ENCODE measurements at regions not wholly inside any gene's neighbourhood (a gene's known extent, or its start where the extent isn't known, plus 50 kb on each side); places are given as distances from the start of the nearest gene placed in this dataset.

DNA sequence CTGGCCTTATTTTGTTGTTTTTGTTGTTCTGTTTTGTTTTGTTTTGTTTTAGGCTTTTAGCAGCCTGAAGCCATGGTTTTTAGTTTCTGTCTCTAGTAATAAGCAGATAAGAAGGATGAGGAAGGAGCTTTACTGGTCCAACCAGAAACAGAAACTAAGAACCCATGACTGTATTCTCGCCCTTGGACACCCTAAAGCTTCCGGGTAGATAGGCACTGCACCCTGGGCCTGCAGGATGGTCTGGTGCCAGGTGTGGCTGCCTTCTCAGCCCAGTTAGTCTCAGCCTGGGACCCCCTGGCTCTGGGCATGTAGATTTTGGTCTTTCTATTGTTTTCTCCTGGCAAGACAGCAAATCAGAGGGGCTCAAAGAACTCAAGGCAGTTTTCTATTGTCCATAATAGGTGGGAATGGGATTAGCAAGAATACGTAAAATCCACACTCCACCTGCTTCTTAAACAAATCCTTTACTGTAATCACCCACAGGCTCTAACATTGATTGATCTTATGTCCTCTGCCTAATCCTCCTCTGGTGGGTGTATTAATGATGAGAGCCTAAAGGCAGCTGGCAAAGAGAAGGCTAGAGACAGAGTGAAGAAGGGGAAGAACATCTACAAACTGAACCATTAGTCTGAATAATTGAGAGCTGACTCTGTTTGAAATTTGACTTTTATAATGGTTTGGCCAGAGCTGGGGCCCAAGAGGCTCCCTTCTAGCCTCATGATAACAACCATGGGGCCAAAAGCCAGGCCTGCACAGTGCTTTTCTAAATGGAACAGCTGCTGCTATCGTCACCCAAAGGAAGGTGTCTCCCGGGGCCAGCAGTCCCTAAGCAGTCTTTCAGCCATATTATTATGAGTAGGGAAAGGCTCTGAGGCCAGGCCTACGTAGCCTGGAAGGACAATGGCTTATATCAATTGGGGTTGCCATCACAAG lies 106.8 kb upstream of the ATP1A1 start:
- Mint-ChIP-seq H3K36me3 (ENCODE audit: low read depth) (no peaks in the 10 kb centered on the region), H3K27me3 (no peaks in the 10 kb centered on the region), H3K4me1 (ENCODE audit: low read depth) (peaks cover 26% of the 10 kb centered on the region), H3K9me3 (no peaks in the 10 kb centered on the region), H3K4me3 (no peak overlapping the region), H3K27ac (no peak overlapping the region)
- CTCF ChIA-PET, result interaction anchor here (1.4 kb wide), 1 partner anchor 220 kb away, joined by 3 read pairs; no protein-coding TSS in a partner anchor
- no peak for ATAC-seq
- POLR2A ChIA-PET, result no interaction called here
- TF ChIP-seq CTCF (IDR thresholded peaks at IDR 0.05), result no peak
- no peak for DNase-seq
- intact Hi-C loops (cut with micrococcal nuclease), result no loop called here

GRCh38 chr1:116266864-116267212 lies 106.2 kb upstream of the ATP1A1 start:
- ChIA-PET CTCF (no interaction called here), POLR2A (interaction anchor here (0.8 kb wide), 1 partner anchor 108 kb away, joined by 3 read pairs; no protein-coding TSS in a partner anchor)
- Mint-ChIP-seq H3K27ac (no peak overlapping the region), H3K27me3 (no peaks in the 10 kb centered on the region), H3K4me3 (no peak overlapping the region), H3K4me1 (ENCODE audit: low read depth) (peaks cover 21% of the 10 kb centered on the region), H3K36me3 (ENCODE audit: low read depth) (no peaks in the 10 kb centered on the region), H3K9me3 (no peaks in the 10 kb centered on the region)
- DNase-seq (no peak), ATAC-seq (no peak)
- intact Hi-C loops (cut with micrococcal nuclease), result no loop called here
- no peak for TF ChIP-seq CTCF (IDR thresholded peaks at IDR 0.05)

- ATAC-seq (no peak), DNase-seq (peak; percentile 35)
- TF ChIP-seq CTCF (IDR thresholded peaks at IDR 0.05), result no peak
- ChIA-PET POLR2A (no interaction called here), CTCF (interaction anchor here (1.1 kb wide), 1 partner anchor 129 kb away, joined by 5 read pairs; no protein-coding TSS in a partner anchor)
- Mint-ChIP-seq H3K36me3 (ENCODE audit: low read depth) (no peaks in the 10 kb centered on the region), H3K27ac (no peak overlapping the region), H3K9me3 (no peaks in the 10 kb centered on the region), H3K27me3 (no peaks in the 10 kb centered on the region), H3K4me3 (no peak overlapping the region), H3K4me1 (ENCODE audit: low read depth) (peaks cover 9% of the 10 kb centered on the region)
- intact Hi-C loops (cut with micrococcal nuclease), result no loop called here
Observed at GRCh38 chr1:116268211-116268610, 104.8 kb upstream of the ATP1A1 start.

DNA sequence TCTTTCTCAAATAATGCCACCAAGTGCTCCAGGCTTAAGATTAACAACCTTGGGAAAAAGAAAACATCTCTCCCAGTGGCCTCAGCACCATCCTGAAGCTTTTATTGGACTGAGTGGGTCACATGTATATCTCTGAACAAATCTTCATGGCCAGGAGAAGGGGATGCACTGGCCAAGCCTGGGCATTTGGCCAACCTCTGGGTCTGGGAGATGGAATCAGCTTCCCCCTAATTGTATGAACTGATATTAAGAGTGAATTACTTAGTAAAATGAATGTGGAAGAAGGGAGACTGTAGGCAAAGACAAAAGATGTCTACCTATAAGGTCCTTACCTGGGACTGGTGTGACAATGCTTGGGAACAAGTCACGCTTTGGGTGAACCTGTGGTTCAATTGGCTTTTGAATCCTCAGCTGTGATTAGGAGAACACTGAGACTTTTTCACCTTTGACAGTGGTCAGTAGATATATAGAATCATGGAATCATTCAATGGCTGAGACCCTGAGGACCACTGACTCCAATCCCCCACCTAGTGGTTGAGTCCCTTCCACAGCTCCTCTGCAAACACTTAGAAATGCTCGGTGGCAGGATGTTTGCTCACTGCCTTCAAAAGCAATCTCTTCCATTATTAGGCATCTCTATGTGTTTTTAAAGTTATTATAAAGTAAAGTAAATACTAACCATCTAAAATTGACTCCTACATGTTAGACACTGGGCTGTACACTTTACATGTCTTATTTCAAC lies 102.6 kb upstream of the ATP1A1 start:
- no peak for TF ChIP-seq CTCF (IDR thresholded peaks at IDR 0.05)
- peaks cover 9% of the 10 kb centered on the region for H3K4me1 Mint-ChIP-seq (ENCODE audit: low read depth)
- no peaks in the 10 kb centered on the region for H3K27me3 Mint-ChIP-seq
- DNase-seq (no peak), ATAC-seq (no peak)
- POLR2A ChIA-PET, result no interaction called here
- no peak overlapping the region for H3K4me3 Mint-ChIP-seq
- intact Hi-C loops (cut with micrococcal nuclease), result no loop called here
- no peaks in the 10 kb centered on the region for H3K36me3 Mint-ChIP-seq (ENCODE audit: low read depth)
- H3K27ac Mint-ChIP-seq, result no peak overlapping the region
- H3K9me3 Mint-ChIP-seq, result no peaks in the 10 kb centered on the region
- CTCF ChIA-PET, result interaction anchor here (1.4 to 1.5 kb wide), 2 partner anchors 215 to 229 kb away, joined by 4 to 5 read pairs; no protein-coding TSS in a partner anchor
